ENCODE measurements at regions not wholly inside any gene's neighbourhood (a gene's known extent, or its start where the extent isn't known, plus 50 kb on each side); places are given as distances from the start of the nearest gene placed in this dataset.

DNA sequence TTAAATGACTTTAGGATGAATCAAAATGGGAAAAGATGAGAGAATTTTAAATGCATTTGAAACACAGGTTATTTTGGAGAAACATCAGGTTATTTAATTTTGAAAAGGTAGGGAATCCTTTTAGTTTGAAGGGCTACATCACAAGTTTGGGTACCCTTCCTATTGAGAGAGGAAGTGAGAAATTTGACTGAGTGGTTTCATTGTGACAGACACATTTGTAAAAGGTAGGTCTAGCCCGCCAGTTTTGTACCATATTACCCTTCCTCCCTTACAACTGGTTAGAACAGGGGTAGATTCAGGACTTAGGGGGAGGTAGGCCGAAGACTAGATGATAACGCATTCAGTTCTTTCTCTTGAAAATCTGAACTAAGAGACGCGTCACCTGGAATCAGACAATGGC is 464.2 kb downstream of the EBF1 start:
- TF ChIP-seq, protein P1, sequence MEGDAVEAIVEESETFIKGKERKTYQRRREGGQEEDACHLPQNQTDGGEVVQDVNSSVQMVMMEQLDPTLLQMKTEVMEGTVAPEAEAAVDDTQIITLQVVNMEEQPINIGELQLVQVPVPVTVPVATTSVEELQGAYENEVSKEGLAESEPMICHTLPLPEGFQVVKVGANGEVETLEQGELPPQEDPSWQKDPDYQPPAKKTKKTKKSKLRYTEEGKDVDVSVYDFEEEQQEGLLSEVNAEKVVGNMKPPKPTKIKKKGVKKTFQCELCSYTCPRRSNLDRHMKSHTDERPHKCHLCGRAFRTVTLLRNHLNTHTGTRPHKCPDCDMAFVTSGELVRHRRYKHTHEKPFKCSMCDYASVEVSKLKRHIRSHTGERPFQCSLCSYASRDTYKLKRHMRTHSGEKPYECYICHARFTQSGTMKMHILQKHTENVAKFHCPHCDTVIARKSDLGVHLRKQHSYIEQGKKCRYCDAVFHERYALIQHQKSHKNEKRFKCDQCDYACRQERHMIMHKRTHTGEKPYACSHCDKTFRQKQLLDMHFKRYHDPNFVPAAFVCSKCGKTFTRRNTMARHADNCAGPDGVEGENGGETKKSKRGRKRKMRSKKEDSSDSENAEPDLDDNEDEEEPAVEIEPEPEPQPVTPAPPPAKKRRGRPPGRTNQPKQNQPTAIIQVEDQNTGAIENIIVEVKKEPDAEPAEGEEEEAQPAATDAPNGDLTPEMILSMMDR (IDR thresholded peaks at IDR 0.05): no peak
- TF ChIP-seq POLR2AphosphoS5 (IDR thresholded peaks at IDR 0.05) (no peak), POLR2A (IDR thresholded peaks at IDR 0.05) (no peak)
